ENCODE measurements at regions not wholly inside any gene's neighbourhood (a gene's known extent, or its start where the extent isn't known, plus 50 kb on each side); places are given as distances from the start of the nearest gene placed in this dataset.

- DNase-seq (no peak), ATAC-seq (ENCODE audit: low FRiP score in 2 of 2) (no peak)
- Histone ChIP-seq H3K36me3 (no peaks in the 10 kb centered on the region), H3K27me3 (no peaks in the 10 kb centered on the region), H3K4me3 (no peak overlapping the region), H3K27ac (no peak overlapping the region), H3K9me3 (no peaks in the 10 kb centered on the region), H3K4me1 (no peaks in the 10 kb centered on the region)
- TF ChIP-seq CTCF (IDR thresholded peaks at IDR 0.05) (no peak), POLR2AphosphoS5 (IDR thresholded peaks at IDR 0.05) (no peak), EP300 (IDR thresholded peaks at IDR 0.05) (no peak), POLR2A (IDR thresholded peaks at IDR 0.05) (no peak)
- WGBS, 2 donors = 92 to 93% methylated on average over 1 of the region's 1 CpG
These were observed 181.1 kb downstream of the BTG1 start for GRCh38 chr12:91964501-91964900.

DNA sequence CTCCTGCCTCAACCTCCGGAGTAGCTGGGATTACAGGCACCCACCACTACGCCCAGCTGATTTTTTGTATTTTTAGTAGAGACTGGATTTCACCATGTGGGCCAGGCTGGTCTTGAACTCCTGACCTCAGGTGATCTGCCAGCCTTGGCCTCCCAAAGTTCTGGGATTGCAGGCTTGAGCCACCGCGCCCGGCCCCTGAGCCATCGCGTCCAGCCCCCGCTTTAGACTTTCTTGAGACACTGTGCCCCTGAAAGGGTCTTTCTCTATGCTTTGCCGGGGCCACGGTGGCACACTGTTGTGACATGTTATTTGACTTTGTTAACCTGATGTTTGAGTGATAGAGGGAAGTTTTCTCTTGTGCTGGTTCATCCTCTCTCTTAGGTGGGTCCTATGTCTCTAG lies 186.4 kb downstream of the BTG1 start:
- Histone ChIP-seq H3K36me3 (no peaks in the 10 kb centered on the region), H3K27me3 (no peaks in the 10 kb centered on the region), H3K4me3 (no peak overlapping the region), H3K4me1 (no peaks in the 10 kb centered on the region), H3K9me3 (no peaks in the 10 kb centered on the region), H3K27ac (no peak overlapping the region)
- DNase-seq (peak in 1 of 2 donors; percentile 46), ATAC-seq (ENCODE audit: low FRiP score in 2 of 2) (no peak)
- WGBS, 2 donors = 98 to 100% methylated on average over 9 to 10 of the region's 10 CpGs
- TF ChIP-seq POLR2A (IDR thresholded peaks at IDR 0.05) (no peak), EP300 (IDR thresholded peaks at IDR 0.05) (no peak), POLR2AphosphoS5 (IDR thresholded peaks at IDR 0.05) (no peak), CTCF (IDR thresholded peaks at IDR 0.05) (no peak)

DNA sequence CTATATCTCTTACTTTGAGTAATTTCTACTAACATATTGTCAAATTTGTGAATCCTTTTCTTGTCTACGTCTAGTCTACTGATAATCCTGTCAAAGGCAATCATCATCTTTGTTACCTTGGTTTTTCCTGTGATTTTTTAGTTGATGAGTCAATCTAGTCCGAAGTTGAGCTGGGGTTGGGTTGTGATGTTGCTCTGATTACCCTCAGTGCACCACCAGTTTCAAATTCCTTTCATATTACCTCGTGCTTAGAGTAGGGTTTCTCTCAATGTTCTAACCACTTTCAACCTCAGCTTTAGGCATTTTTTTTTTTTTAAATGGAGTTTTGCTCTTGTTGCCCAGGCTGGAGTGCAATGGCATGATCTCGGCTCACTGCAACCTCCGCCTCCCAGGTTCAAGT lies 186.8 kb downstream of the BTG1 start:
- 87 to 93% methylated on average over 5 of the region's 5 CpGs for WGBS, 2 donors
- no peaks in the 10 kb centered on the region for H3K27me3 ChIP-seq
- no peaks in the 10 kb centered on the region for H3K4me1 ChIP-seq
- ATAC-seq (ENCODE audit: low FRiP score in 2 of 2) = no peak
- no peak for DNase-seq
- no peak overlapping the region for H3K27ac ChIP-seq
- H3K4me3 ChIP-seq = no peak overlapping the region
- H3K9me3 ChIP-seq = no peaks in the 10 kb centered on the region
- TF ChIP-seq POLR2AphosphoS5 (IDR thresholded peaks at IDR 0.05) = no peak
- no peak for TF ChIP-seq CTCF (IDR thresholded peaks at IDR 0.05)
- TF ChIP-seq EP300 (IDR thresholded peaks at IDR 0.05) = no peak
- no peak for TF ChIP-seq POLR2A (IDR thresholded peaks at IDR 0.05)
- H3K36me3 ChIP-seq = no peaks in the 10 kb centered on the region

GRCh38 chr12:91954747-91955146 lies 190.9 kb downstream of the BTG1 start:
- Histone ChIP-seq H3K4me3 (no peak overlapping the region), H3K27me3 (no peaks in the 10 kb centered on the region), H3K27ac (no peak overlapping the region), H3K4me1 (no peaks in the 10 kb centered on the region), H3K36me3 (no peaks in the 10 kb centered on the region), H3K9me3 (no peaks in the 10 kb centered on the region)
- DNase-seq (no peak), ATAC-seq (ENCODE audit: low FRiP score in 2 of 2) (no peak)
- 67 to 70% methylated on average over 3 of the region's 3 CpGs for WGBS, 2 donors
- TF ChIP-seq EP300 (IDR thresholded peaks at IDR 0.05) (no peak), POLR2A (IDR thresholded peaks at IDR 0.05) (no peak), CTCF (IDR thresholded peaks at IDR 0.05) (no peak), POLR2AphosphoS5 (IDR thresholded peaks at IDR 0.05) (no peak)

DNA sequence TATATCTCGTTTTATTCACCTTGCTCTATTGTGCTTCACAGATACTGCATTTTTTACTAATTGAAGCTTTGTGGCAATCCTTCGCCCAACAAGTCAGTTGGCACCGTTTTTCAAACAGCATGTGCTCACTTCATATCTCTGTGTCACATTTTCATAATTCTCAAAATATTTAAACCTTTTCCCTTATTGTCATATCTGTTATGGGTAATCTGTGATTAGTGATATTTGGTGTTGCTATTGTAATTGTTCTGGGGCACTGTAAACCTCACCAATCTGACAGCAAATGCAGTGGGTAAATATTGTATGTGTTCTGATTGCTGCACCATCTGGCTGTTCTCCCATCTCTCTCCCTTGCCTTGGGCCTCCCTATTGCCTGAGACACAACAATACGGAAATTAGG lies 191.3 kb downstream of the BTG1 start:
- no peak overlapping the region for H3K4me3 ChIP-seq
- no peak overlapping the region for H3K27ac ChIP-seq
- no peaks in the 10 kb centered on the region for H3K9me3 ChIP-seq
- 53 to 59% methylated on average over 4 of the region's 4 CpGs for WGBS, 2 donors
- ATAC-seq (ENCODE audit: low FRiP score in 2 of 2) (no peak), DNase-seq (no peak)
- H3K4me1 ChIP-seq = no peaks in the 10 kb centered on the region
- no peaks in the 10 kb centered on the region for H3K36me3 ChIP-seq
- no peaks in the 10 kb centered on the region for H3K27me3 ChIP-seq
- TF ChIP-seq POLR2A (IDR thresholded peaks at IDR 0.05) (no peak), CTCF (IDR thresholded peaks at IDR 0.05) (no peak), POLR2AphosphoS5 (IDR thresholded peaks at IDR 0.05) (no peak), EP300 (IDR thresholded peaks at IDR 0.05) (no peak)
